HG02885 (cell line): ENCODE measurements at regions not wholly inside any gene's neighbourhood (a gene's known extent, or its start where the extent isn't known, plus 50 kb on each side); places are given as distances from the start of the nearest gene placed in this dataset.

Experiments
- ATAC-seq: cut with Tn5 transposase; IDR thresholded peaks from one replicate; pipeline ENCODE4 v1.9.1; 2021; ENCODE audit warnings: mild to moderate bottlenecking; ENCODE audit not compliant: unreplicated experiment, poor library complexity

DNA sequence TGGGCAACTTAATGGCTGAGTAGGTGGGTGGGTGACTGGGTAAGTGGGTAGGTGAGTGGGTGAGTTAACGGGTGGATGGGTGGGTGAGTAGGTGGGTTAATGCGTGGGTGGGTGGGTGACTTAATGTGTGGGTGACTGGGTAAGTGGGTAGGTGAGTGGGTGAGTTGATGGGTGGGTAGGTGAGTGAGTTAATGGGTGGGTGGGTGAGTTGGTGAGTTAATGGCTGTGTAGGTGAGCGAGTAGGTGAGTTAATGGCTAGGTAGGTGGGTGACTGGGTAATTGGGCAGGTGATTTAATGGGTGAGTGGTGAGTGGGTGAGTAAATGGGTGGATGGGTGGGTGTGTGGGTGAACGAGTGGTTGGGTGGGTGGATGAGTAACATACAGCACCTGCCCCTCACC, 243.0 kb upstream of the MGMT start:
- no peak for ATAC-seq

DNA sequence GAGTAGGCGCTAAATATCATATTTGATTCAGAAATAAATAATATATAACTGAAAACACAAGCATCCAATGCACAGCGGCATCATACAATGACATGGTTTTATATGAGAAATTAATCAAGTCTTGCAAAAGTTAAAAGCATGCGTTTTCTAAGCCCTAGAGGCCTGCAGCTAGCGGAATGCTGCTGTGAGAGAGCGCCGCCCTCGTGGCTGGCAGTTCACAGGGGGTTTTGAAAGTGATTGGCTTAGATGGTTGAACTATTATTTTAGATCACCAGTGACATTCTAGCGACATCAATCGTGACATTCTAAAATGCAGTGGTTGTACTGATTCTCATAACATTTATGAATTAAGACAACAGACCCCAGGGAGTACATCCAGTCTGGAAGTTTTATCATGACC, 235.2 kb upstream of the MGMT start:
- ATAC-seq, result no peak

DNA sequence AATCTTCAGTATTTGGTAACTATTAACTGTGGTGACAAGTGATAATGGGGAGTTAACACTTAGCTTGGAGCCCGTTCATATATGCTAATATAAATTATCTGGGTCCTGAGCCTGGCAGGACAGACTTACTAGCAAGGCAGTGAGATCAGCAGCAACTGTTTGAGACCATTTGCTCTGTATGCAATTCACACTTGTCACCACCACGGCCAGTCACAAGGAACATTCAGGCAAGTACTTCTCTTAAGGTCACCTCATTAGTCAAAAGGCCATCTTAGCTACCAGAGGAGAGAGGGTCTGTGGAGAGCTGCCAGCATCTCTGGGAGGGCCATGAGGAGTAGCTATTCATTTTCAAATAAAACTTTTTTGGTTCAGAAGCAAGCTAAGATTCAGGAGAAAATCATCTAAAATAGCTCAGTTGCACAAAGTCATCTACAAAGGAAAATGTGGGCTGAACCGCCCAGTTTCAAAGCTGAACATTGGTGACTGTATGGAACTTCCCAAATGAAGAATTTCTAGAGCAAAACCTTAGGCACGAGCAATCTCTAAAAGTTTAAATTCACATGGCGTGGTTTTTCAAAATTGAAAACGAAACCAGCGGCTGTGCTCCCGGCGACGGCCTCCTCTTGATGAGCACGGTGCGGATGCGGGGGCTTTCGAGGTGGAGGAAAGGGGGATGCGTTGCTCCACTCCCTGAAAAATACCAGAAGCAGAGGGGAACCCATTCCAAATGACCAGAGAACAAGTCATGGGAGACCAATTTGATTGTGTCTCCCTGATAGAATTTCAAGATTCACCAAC, 233.5 kb upstream of the MGMT start:
- no peak for ATAC-seq

DNA sequence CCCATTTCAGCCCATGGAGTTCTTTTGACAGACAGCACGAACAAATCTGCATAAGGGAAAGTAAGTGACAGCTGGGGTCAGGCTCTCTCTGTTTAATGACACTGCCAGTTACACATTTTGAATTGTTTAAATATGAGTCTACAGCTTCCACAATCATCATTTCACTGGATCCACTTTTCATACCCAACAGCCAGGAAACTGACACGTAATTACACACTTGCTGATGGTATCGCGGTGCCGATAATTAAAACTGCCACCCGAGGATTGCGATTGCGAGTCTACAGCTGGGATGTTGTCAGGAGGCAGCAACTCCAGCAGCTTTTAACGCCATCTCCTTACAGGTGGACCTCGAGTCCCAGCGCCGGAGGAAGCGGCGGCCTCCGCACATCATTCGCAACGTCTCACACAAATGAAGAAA, 230.8 kb upstream of the MGMT start:
- no peak for ATAC-seq

- no peak for ATAC-seq
Observed at GRCh38 chr10:129241461-129241860, 225.6 kb upstream of the MGMT start.

- no peak for ATAC-seq
Observed at GRCh38 chr10:129244298-129244697, 222.7 kb upstream of the MGMT start.

GRCh38 chr10:129244757-129245156, 222.3 kb upstream of the MGMT start:
- no peak for ATAC-seq

DNA sequence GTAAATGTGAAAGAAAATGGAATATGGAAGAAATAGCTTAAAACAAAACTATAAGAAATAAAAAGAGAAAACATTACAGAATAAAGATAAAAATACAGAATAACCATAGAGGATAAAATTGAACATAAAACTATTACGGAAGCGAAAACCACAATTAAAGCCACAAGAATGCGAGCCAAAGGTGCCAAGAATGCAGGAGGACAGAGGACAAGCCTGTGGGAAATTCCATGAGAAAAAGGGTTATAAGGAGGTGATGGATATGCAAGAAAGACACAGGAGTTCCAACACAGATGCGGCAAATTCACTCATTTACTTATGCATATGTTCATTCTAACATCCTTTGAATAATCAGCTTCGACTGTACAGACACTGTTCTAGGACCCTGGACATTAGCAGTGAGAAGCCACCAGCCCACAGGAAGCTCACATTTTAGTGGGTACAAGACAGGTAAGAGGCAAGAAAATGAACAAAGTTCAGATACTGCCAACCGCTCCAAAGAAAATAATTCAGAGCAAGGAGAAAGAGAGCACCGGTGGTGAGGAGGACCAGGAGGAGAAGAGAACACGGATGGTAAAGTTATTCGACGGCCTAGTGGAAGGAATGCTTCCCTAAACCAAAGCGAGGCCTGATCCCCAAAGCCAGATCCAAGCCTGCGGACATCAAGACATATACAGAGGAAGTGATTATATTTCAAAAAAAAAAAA, 213.7 kb upstream of the MGMT start:
- ATAC-seq, result no peak

GRCh38 chr10:129253865-129254179, 213.2 kb upstream of the MGMT start:
- ATAC-seq, result no peak

- no peak for ATAC-seq
Observed at GRCh38 chr10:129258283-129258923, 208.6 kb upstream of the MGMT start.

- ATAC-seq, result no peak
Observed at GRCh38 chr10:129259128-129259815, 207.8 kb upstream of the MGMT start.

GRCh38 chr10:129272176-129272575, 194.9 kb upstream of the MGMT start:
- ATAC-seq, result no peak

- ATAC-seq, result no peak
Observed at GRCh38 chr10:129272866-129273650, 194.0 kb upstream of the MGMT start.

GRCh38 chr10:129273860-129274259, 193.2 kb upstream of the MGMT start:
- no peak for ATAC-seq

DNA sequence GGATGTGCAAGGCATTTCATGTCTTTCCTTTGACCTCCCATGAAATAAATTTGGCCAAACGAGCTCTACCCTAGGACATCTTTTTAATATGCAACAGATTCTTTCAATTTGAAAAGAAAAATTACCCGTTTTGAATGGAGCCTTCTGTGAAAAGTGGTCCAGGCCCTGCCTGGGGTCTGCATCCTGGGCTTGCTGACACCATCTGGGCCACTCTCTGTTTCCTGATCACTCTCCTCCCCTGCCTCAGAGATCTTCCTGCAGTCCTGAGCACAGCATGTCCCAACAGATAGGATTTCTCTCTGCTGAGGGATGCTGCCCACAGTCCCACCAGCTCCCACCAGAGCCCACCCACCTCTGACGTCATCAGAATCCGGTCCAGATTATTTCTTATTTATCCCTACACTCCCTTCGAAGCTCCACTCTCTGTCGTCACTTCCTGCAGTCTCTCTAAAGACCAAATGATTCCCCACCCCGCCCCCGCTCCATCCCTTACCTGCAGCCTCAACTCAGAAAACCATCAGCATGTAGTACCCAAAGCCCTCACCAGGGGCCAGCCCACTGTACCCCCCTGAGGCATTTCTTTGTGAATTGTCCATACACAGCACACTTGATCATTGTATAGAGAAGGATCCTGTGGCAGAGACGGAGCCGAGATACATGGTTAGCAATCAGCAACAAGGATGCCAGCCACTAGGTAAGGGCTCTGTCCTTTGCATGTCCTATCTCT, 192.1 kb upstream of the MGMT start:
- ATAC-seq, result no peak

DNA sequence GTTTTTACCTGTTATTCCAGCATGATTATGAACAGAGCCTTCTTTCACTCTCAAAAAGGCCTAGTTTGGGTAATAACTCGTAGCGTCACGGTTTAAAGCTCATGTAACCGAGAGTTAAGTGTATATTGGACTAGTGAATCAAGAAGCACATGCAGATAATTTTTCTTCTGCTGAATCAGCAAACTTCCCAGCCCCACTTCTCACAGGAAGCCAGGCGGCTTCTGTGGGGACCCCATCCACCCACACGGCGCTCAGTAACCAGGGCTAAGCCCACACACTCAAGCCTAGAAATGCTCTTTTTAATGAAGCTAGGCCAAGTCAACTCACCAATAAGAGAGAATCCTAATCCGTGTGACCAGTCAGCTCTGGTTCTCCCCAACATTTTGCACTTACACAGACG, 191.2 kb upstream of the MGMT start:
- ATAC-seq, result no peak

GRCh38 chr10:129277084-129277483, 190.0 kb upstream of the MGMT start:
- no peak for ATAC-seq

DNA sequence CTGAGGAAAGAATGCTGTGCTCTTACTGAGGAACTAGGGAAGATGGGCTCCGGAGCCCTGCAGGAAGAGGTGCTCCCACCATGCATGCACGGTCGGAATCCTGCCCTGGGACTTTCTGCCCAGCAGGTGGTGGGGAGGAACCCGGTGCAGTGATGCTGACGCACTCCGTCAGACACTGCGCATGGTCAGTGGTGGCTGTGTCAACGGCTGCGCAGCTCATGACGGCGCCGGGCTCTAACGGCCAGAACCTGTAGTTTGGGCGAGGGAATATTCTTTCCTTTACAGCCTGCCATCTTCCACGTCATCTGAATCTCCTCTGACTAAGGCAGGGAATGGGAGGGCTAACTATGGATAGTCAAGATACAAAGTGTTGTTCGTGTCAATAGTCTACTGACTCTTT, 189.2 kb upstream of the MGMT start:
- ATAC-seq, result no peak

- no peak for ATAC-seq
Observed at GRCh38 chr10:129278686-129279085, 188.4 kb upstream of the MGMT start.
